K562 (cell line): ENCODE measurements at regions not wholly inside any gene's neighbourhood (a gene's known extent, or its start where the extent isn't known, plus 50 kb on each side); places are given as distances from the start of the nearest gene placed in this dataset.

Experiments
- ATAC-seq: fragments of 200-7000 bp; cut with Tn5 transposase; 3 replicates; pipeline ENCODE4 v1.9.1; 2020; ENCODE audit warnings: moderate library complexity
- BruUV-seq: library from RNA; stranded (reverse); fragments of 400-500 nt; replicated peaks from 2 replicates; lab custom pipeline; 2021; lab: Mats Ljungman, UMichigan
- CTCF ChIA-PET: fragments of 300-600 bp; formaldehyde crosslinking; extraction: SDS; loops from one replicate; lab custom pipeline; 2021; ENCODE audit warnings: low intra/inter-chr PET ratio; lab: Yijun Ruan, JAX
- POLR2A ChIA-PET: fragments of 300-600, 350-650 bp; sonication (Branson Sonifier 250); formaldehyde crosslinking; extraction: SDS; loops from one replicate; lab custom pipeline; 2021; ENCODE audit warnings: antibody characterized with exemption, inconsistent platforms; lab: Yijun Ruan, JAX
- DNase-seq, 4 experiments: peaks; one replicate each; pipeline versions ENCODE4 v3.0.0 to v3.0.0-alpha.2; 2011 to 2018; ENCODE audit warnings: low spot score in 3 of 4, mixed read lengths in 3 of 4; ENCODE audit errors: extremely low read depth in 1 of 4
- FAIRE-seq: peaks from 2 replicates; lab custom pipeline; 2011; peaks lifted over from hg19 to GRCh38; lab: Jason Lieb, UNC
- H2AFZ ChIP-seq: 2 replicates; pipeline ENCODE4 v1.6.0; 2011; ENCODE audit warnings: low read depth, low read length, control low read depth, inconsistent platforms
- H3K27ac ChIP-seq: fragments of 200-600 bp; 3 replicates; pipeline ENCODE4 v1.8.0; 2011; ENCODE audit warnings: low read depth, mild to moderate bottlenecking, control low read depth, inconsistent platforms, low read length, moderate library complexity, mixed read lengths; ENCODE audit errors: extremely low read depth
- H3K27me3 ChIP-seq, 2 experiments: fragments of 300-600 bp in 1 of 2; 2 replicates in 1 of 2; 3 replicates in 1 of 2; pipeline versions ENCODE4 v1.6.0 to v1.8.0; 2011; ENCODE audit warnings: inconsistent platforms in 2 of 2, low read length in 2 of 2, mild to moderate bottlenecking in 1 of 2, mixed read lengths in 1 of 2, moderate library complexity in 1 of 2; ENCODE audit not compliant: control insufficient read depth in 2 of 2, insufficient read depth in 2 of 2
- H3K36me3 ChIP-seq: fragments of 300-600 bp; 3 replicates; pipeline ENCODE4 v1.8.0; 2011; ENCODE audit warnings: mild to moderate bottlenecking, low read length, inconsistent platforms; ENCODE audit not compliant: control insufficient read depth, insufficient read depth
- H3K4me1 ChIP-seq, 2 experiments: fragments of 200-600 bp in 1 of 2; replicated peaks in 1 of 2; 2 replicates in 1 of 2; 3 replicates in 1 of 2; pipeline versions ENCODE4 v1.5.1 to v1.8.0; 2011; ENCODE audit warnings: inconsistent platforms in 2 of 2, low read length in 2 of 2, mild to moderate bottlenecking in 1 of 2, mixed read lengths in 1 of 2, moderate library complexity in 1 of 2; ENCODE audit not compliant: control insufficient read depth in 2 of 2, insufficient read depth in 2 of 2
- H3K4me2 ChIP-seq: 2 replicates; pipeline ENCODE4 v1.6.1; 2011; ENCODE audit warnings: low read length, control low read depth, inconsistent platforms, mixed read lengths; ENCODE audit not compliant: insufficient read depth
- H3K4me3 ChIP-seq: fragments of 200-600 bp; sonication (generic), shearing (Covaris generic); 2 replicates; pipeline ENCODE4 v1.5.1; 2016; ENCODE audit warnings: control low read depth, inconsistent platforms
- H3K79me2 ChIP-seq: fragments of 200-600 bp; 3 replicates; pipeline ENCODE4 v1.8.0; 2011; ENCODE audit warnings: low read length, inconsistent platforms; ENCODE audit not compliant: control insufficient read depth, insufficient read depth
- H3K9ac ChIP-seq, 2 experiments: 2 replicates each; pipeline versions ENCODE4 v1.6.0 to v1.6.1; 2011; ENCODE audit warnings: low read depth in 2 of 2, low read length in 2 of 2, control low read depth in 1 of 2, inconsistent platforms in 1 of 2, mild to moderate bottlenecking in 1 of 2, mixed read lengths in 1 of 2; ENCODE audit not compliant: insufficient read depth in 1 of 2
- H3K9me1 ChIP-seq: one replicate; pipeline ENCODE4 v1.6.0; 2011; ENCODE audit warnings: inconsistent platforms, mild to moderate bottlenecking, low read length, moderate library complexity; ENCODE audit not compliant: control insufficient read depth, insufficient read depth
- H3K9me3 ChIP-seq: replicated peaks from 2 replicates; pipeline ENCODE4 v1.5.1; 2011; ENCODE audit warnings: low read depth, low read length, inconsistent platforms; ENCODE audit not compliant: control insufficient read depth, insufficient read depth
- H4K20me1 ChIP-seq: replicated peaks from 2 replicates; pipeline ENCODE4 v1.6.1; 2011; ENCODE audit warnings: low read length, inconsistent platforms, mixed read lengths; ENCODE audit not compliant: control insufficient read depth, insufficient read depth
- CBFA2T2 ChIP-seq: fragments of 450-650 bp; conservative IDR thresholded peaks from 2 replicates; pipeline ENCODE4 v1.6.1; 2017; ENCODE audit warnings: mild to moderate bottlenecking
- GMEB1 ChIP-seq: fragments of 250-450 bp; sonication (Bioruptor Pico); IDR thresholded peaks from 2 replicates; pipeline ENCODE4 v1.4.0; 2020; ENCODE audit warnings: mild to moderate bottlenecking
- KDM2B ChIP-seq: fragments of 250-450 bp; sonication (Bioruptor Pico); IDR thresholded peaks from 2 replicates; pipeline ENCODE4 v1.8.0; 2021; ENCODE audit warnings: mild to moderate bottlenecking, moderate library complexity
- NCOA2 ChIP-seq, 2 experiments: fragments of 450-650 bp; IDR thresholded peaks; 2 replicates each; pipeline ENCODE4 v1.6.1; 2018; ENCODE audit warnings: mild to moderate bottlenecking in 2 of 2, moderate library complexity in 1 of 2; ENCODE audit not compliant: partially characterized antibody in 2 of 2
- ZNF584 ChIP-seq: fragments of 200-800 bp; sonication (Bioruptor generic); IDR thresholded peaks from 2 replicates; pipeline ENCODE4 v1.6.1; 2016; ENCODE audit warnings: low read depth, mild to moderate bottlenecking, missing genetic modification characterization, missing compliant biosample characterization
- WGBS: fragments of 100-300 bp; shearing (Covaris generic); methylation state at CpG from one replicate; pipeline ENCODE4 v1.1.6; 2016; ENCODE audit warnings: low coverage, mixed read lengths; ENCODE audit not compliant: insufficient coverage; ENCODE audit errors: missing lambda C conversion rate; 5-methylcytosine and 5-hydroxymethylcytosine counted together
- in situ Hi-C: fragments of 300-500 bp; cut with MboI; formaldehyde crosslinking; loops from 4 replicates; pipeline ENCODE4 v1.15.0; 2018; ENCODE audit warnings: inconsistent platforms, mixed read lengths
- intact Hi-C: fragments of 100-400 bp; cut with micrococcal nuclease; formaldehyde crosslinking; loops from 2 replicates; pipeline ENCODE4 v1.14.2; 2022

- no TSS peak for BruUV-seq
These were observed 104.8 kb upstream of the OSTN start for GRCh38 chr3:191094057-191094845.

More at GRCh38 chr3:191094057-191094845, 104.8 kb upstream of the OSTN start:
- WGBS = 0% methylated on average over 3 of the region's 3 CpGs
- no peak for FAIRE-seq
- Histone ChIP-seq H3K9ac (no peak overlapping the region), H3K9me1 (no peaks in the 10 kb centered on the region), H3K4me2 (no peak overlapping the region), H3K27me3 (no peaks in the 10 kb centered on the region), H3K36me3 (no peaks in the 10 kb centered on the region), H2AFZ (no peak overlapping the region), H3K9me3 (peaks cover 2% of the 10 kb centered on the region; the same call in 1 of the 2 replicates), H3K27ac (no peak overlapping the region), H3K79me2 (no peaks in the 10 kb centered on the region), H3K4me1 (no peaks in the 10 kb centered on the region), H4K20me1 (no peaks in the 10 kb centered on the region), H3K4me3 (no peak overlapping the region)
- CTCF ChIA-PET = no interaction called here
- in situ Hi-C loops (no loop called here), intact Hi-C loops (no loop called here)
- no peak for DNase-seq
- ATAC-seq = no peak
- TF ChIP-seq GMEB1 (CRISPR knock-in tag) (no peak), ZNF584 (CRISPR knock-in tag) (no peak), CBFA2T2 (no peak), KDM2B (CRISPR knock-in tag) (no peak), NCOA2 (IDR thresholded peaks at IDR 0.05; ENCODE audit: partially characterized antibody in 2 of 2) (no peak)
- POLR2A ChIA-PET = no interaction called here
